Right lobe of liver (tissue), 6 donors: ENCODE measurements at regions not wholly inside any gene's neighbourhood (a gene's known extent, or its start where the extent isn't known, plus 50 kb on each side); places are given as distances from the start of the nearest gene placed in this dataset.

ENCODE experiments used
- ATAC-seq, 4 donors: fragments of 200-7000 bp; cut with Tn5 transposase; one replicate each; pipeline ENCODE4 v1.9.1; 2020; ENCODE audit warnings: mild to moderate bottlenecking in 4 of 4, moderate library complexity in 4 of 4
- DNase-seq, 3 donors: peaks; one replicate each; pipeline ENCODE4 v3.0.0-alpha.2; 2020
- H3K27ac ChIP-seq, 3 donors: fragments of 200-600 bp; one replicate each; pipeline ENCODE4 v1.8.0; 2022
- H3K27me3 ChIP-seq, 2 donors: fragments of 200-600 bp; one replicate each; pipeline ENCODE4 v1.8.0; 2022
- H3K36me3 ChIP-seq, 4 donors: fragments of 200-600 bp; sonication (generic) in 1 of 4; one replicate each; pipeline versions ENCODE4 v1.5.1 to v1.8.0; 2017 to 2022; ENCODE audit warnings: control low read depth in 1 of 4
- H3K4me1 ChIP-seq, 4 donors: fragments of 200-600 bp; sonication (generic) in 1 of 4; one replicate each; pipeline versions ENCODE4 v1.5.1 to v1.8.0; 2017 to 2022; ENCODE audit warnings: control low read depth in 1 of 4
- H3K4me3 ChIP-seq, 3 donors: fragments of 200-600 bp; one replicate each; pipeline ENCODE4 v1.8.0; 2022
- H3K9me3 ChIP-seq, 4 donors: fragments of 200-600 bp; sonication (generic) in 1 of 4; one replicate each; pipeline versions ENCODE4 v1.5.1 to v1.8.0; 2017 to 2022; ENCODE audit warnings: control low read depth in 1 of 4
- POLR2A ChIP-seq: fragments of 450-650 bp; IDR thresholded peaks from one replicate; pipeline ENCODE4 v1.6.1; 2017; ENCODE audit warnings: antibody characterized with exemption, mild to moderate bottlenecking
- WGBS: methylation state at CpG from one replicate; pipeline ENCODE4 v1.1.6; 2018; ENCODE audit warnings: low coverage, low lambda C conversion rate; ENCODE audit not compliant: insufficient coverage; ENCODE audit errors: missing lambda C conversion rate; 5-methylcytosine and 5-hydroxymethylcytosine counted together
- intact Hi-C, 2 donors: fragments of 100-400 bp; cut with DNase I; formaldehyde crosslinking; loops; one replicate each; pipeline versions ENCODE4 v1.11.2 to v1.14.1; 2022
- TF ChIP-seq, protein P1 (sequence below), 4 donors: fragments of 200-600 bp in 3 of 4; fragments of 450-650 bp in 1 of 4; IDR thresholded peaks; one replicate each; pipeline versions ENCODE4 v1.5.1 to v1.8.0; 2016 to 2022; ENCODE audit warnings: antibody characterized with exemption in 4 of 4, mild to moderate bottlenecking in 2 of 4
- donor health status: DM: no; HTN: yes; CAD: no.
- donor health status: DM: no; HTN: no; CAD: no.
- donor health status: DM: no; HTN: no; CAD: no.
- donor health status: DM: no; HTN: yes; CAD: no.
- donor health status: DM: no; HTN: yes; CAD: no.

DNA sequence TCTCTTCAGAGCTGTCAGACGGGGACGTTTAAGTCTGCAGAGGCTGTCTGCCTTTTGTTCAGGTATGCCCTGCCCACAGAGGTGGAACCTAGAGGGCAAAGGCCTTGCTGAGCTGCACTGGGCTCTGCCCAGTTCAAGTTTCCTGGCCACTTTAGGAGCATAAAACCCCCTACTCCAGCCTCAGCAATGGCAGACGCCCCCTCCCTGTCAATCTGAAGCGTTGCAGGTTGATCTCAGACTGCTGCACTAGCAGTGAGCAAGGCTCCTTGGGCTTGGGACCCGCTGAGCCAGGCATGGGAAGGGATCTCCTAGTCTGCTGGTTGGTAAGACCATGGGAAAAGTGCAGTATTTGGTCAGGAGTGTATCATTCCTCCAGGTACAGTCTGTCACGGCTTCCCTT lies 66.6 kb upstream of the TP53I11 start:
- Histone ChIP-seq H3K27ac (no peak overlapping the region), H3K9me3 (no peaks in the 10 kb centered on the region), H3K36me3 (no peaks in the 10 kb centered on the region), H3K4me1 (no peaks in the 10 kb centered on the region), H3K4me3 (no peak overlapping the region), H3K27me3 (no peaks in the 10 kb centered on the region)
- TF ChIP-seq, protein P1, sequence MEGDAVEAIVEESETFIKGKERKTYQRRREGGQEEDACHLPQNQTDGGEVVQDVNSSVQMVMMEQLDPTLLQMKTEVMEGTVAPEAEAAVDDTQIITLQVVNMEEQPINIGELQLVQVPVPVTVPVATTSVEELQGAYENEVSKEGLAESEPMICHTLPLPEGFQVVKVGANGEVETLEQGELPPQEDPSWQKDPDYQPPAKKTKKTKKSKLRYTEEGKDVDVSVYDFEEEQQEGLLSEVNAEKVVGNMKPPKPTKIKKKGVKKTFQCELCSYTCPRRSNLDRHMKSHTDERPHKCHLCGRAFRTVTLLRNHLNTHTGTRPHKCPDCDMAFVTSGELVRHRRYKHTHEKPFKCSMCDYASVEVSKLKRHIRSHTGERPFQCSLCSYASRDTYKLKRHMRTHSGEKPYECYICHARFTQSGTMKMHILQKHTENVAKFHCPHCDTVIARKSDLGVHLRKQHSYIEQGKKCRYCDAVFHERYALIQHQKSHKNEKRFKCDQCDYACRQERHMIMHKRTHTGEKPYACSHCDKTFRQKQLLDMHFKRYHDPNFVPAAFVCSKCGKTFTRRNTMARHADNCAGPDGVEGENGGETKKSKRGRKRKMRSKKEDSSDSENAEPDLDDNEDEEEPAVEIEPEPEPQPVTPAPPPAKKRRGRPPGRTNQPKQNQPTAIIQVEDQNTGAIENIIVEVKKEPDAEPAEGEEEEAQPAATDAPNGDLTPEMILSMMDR (IDR thresholded peaks at IDR 0.05) = no peak
- TF ChIP-seq POLR2A = no peak
- WGBS = 28% methylated on average over 2 of the region's 6 CpGs
- intact Hi-C loops = no loop called here
- no peak for ATAC-seq
- no peak for DNase-seq

DNA sequence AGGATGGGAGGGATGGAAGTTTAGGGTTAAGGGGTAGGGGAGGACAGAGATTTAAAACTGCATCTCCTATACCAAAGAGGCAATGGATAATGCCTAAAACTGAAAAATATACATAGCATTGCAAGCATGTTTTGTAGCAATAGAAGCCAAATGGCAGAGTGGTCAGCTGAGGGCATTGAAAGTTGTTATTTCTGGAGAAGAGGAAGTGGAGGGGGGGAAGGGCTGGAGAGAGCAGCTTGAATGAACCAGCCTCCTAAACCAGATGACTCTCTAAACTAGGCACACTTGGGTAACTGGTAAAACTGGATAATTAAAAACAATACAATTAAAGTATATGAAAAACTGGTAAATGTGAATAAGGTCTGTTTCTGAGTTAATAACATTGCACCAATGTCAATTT lies 70.3 kb upstream of the TP53I11 start:
- H3K27ac ChIP-seq = no peak overlapping the region
- no peaks in the 10 kb centered on the region for H3K36me3 ChIP-seq
- H3K27me3 ChIP-seq = no peaks in the 10 kb centered on the region
- no peaks in the 10 kb centered on the region for H3K9me3 ChIP-seq
- TF ChIP-seq, protein P1 (IDR thresholded peaks at IDR 0.05) = no peak
- TF ChIP-seq POLR2A = no peak
- ATAC-seq (peak in 3 of 4 donors; percentile 44 to 55 (median 51)), DNase-seq (no peak)
- no peaks in the 10 kb centered on the region for H3K4me1 ChIP-seq
- intact Hi-C loops = no loop called here
- no peak overlapping the region for H3K4me3 ChIP-seq

DNA sequence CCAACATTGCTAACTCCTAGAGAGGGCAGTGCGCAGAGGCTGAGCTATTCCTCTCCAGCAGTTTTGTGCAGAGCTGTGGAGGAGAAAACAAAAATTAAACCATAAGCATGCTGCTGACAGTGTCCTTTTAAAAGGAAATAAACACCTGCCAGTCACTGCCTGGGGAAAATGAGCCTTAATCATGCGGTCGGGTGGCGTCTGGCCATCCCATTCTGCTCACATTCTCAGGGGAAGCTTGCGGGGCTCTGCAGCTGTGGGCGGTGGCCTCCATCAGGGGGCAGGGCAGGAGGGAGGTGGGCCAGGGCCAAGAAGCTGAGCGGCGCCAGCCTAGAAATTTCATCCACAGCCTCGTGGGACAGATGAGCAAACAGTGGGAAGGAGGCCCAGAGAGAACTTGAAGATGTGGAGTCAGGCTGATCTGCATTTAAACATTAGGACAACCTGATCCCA lies 71.0 kb upstream of the TP53I11 start:
- TF ChIP-seq, protein P1 (IDR thresholded peaks at IDR 0.05) = no peak
- no peak for TF ChIP-seq POLR2A
- ATAC-seq (peak; percentile 11 to 34 (median 15)), DNase-seq (no peak)
- intact Hi-C loops = no loop called here
- Histone ChIP-seq H3K4me1 (no peaks in the 10 kb centered on the region), H3K27me3 (no peaks in the 10 kb centered on the region), H3K27ac (no peak overlapping the region), H3K36me3 (no peaks in the 10 kb centered on the region), H3K9me3 (no peaks in the 10 kb centered on the region), H3K4me3 (no peak overlapping the region)
- WGBS = 15% methylated on average over 7 of the region's 9 CpGs

DNA sequence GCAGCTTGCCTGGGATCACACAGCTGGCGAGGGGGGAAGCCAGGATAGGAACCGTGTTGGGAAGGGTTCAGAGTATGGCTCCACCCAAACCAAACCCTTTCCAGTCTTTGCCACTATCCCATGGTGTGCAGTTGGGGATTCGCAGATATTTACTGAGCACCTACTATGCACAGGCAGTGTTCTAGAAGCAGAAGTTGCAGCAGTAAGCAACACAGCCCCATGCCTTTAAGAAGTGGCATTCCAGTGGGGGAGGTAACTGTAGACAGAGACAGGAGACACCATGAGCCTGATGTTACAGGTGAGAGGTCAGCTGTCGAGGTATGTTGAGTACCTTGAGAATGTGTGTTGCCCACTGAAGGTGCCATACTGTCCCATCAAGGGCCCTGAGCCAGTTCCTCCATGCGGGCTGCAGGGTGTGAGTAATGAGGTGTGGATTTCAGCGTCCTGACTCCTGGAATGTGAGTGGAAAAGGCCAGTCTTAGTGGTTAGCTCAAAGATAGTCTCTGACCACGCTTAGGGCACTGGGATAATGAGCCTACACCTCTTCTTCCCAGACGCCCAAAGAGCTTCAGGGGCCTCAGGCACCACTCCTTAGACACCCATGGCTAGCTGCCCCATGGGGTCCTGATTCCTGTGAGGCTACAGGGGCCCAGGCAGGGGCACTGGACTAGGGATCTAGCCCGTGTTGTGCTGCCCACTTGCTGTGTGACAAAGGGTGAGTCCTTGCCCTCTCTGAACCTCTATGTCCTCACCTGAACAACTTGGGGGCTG lies 71.8 kb upstream of the TP53I11 start:
- TF ChIP-seq, protein P1 (IDR thresholded peaks at IDR 0.05) = no peak
- DNase-seq (no peak), ATAC-seq (no peak)
- WGBS = 68% methylated on average over 5 of the region's 9 CpGs
- H3K4me3 ChIP-seq = no peak overlapping the region
- H3K36me3 ChIP-seq = no peaks in the 10 kb centered on the region
- intact Hi-C loops = no loop called here
- H3K27me3 ChIP-seq = no peaks in the 10 kb centered on the region
- H3K9me3 ChIP-seq = no peaks in the 10 kb centered on the region
- H3K4me1 ChIP-seq = no peaks in the 10 kb centered on the region
- H3K27ac ChIP-seq = no peak overlapping the region

DNA sequence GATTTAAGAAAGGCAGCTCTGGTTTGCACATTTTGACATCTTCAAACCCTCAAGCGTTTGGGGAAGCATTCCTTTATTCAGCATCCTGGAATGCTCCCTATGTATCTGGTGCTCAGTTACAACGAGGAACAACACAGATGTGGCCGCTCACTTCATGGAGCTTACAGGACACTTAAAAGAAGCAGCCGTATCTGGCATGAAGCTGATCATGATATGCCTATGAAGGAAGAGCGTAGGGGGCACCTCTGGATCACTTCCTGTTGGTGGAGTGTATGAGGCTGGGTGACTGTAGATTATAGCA lies 72.3 kb upstream of the TP53I11 start:
- WGBS = 30% methylated on average over 2 of the region's 5 CpGs
- Histone ChIP-seq H3K4me1 (no peaks in the 10 kb centered on the region), H3K36me3 (no peaks in the 10 kb centered on the region), H3K9me3 (no peaks in the 10 kb centered on the region), H3K4me3 (no peak overlapping the region), H3K27ac (no peak overlapping the region), H3K27me3 (no peaks in the 10 kb centered on the region)
- no peak for ATAC-seq
- intact Hi-C loops = no loop called here
- DNase-seq = no peak
- no peak for TF ChIP-seq POLR2A
- TF ChIP-seq, protein P1 (IDR thresholded peaks at IDR 0.05) = no peak
